Glutamatergic neuron (in vitro differentiated cells): ENCODE measurements at regions not wholly inside any gene's neighbourhood (a gene's known extent, or its start where the extent isn't known, plus 50 kb on each side); places are given as distances from the start of the nearest gene placed in this dataset.

Experiments used
- DNase-seq: peaks from one replicate; pipeline ENCODE4 v3.0.0; 2022
- H3K27ac Mint-ChIP-seq: one replicate; pipeline ENCODE4 v1.8.0; 2020; ENCODE audit warnings: mild to moderate bottlenecking, mixed read lengths, inconsistent platforms; ENCODE audit not compliant: unreplicated experiment
- H3K27me3 Mint-ChIP-seq: one replicate; pipeline ENCODE4 v1.8.0; 2020; ENCODE audit warnings: mild to moderate bottlenecking, moderate library complexity, mixed read lengths, inconsistent platforms; ENCODE audit not compliant: unreplicated experiment
- H3K36me3 Mint-ChIP-seq: one replicate; pipeline ENCODE4 v1.8.0; 2020; ENCODE audit warnings: mild to moderate bottlenecking, mixed read lengths, inconsistent platforms; ENCODE audit not compliant: unreplicated experiment
- H3K4me1 Mint-ChIP-seq: one replicate; pipeline ENCODE4 v1.8.0; 2020; ENCODE audit warnings: mild to moderate bottlenecking, low read depth, mixed read lengths, inconsistent platforms; ENCODE audit not compliant: unreplicated experiment
- H3K4me3 Mint-ChIP-seq: one replicate; pipeline ENCODE4 v1.8.0; 2020; ENCODE audit warnings: mild to moderate bottlenecking, mixed read lengths, inconsistent platforms; ENCODE audit not compliant: unreplicated experiment
- H3K9me3 Mint-ChIP-seq: one replicate; pipeline ENCODE4 v1.8.0; 2020; ENCODE audit warnings: mild to moderate bottlenecking, moderate library complexity, mixed read lengths, inconsistent platforms; ENCODE audit not compliant: unreplicated experiment
- TF ChIP-seq, protein P1 (sequence below): fragments of 200-600 bp; sonication (generic); IDR thresholded peaks from one replicate; pipeline ENCODE4 v1.5.0; 2021; ENCODE audit not compliant: partially characterized antibody, unreplicated experiment

- Mint-ChIP-seq H3K4me3 (no peak overlapping the region), H3K27ac (no peak overlapping the region)
- no peak for DNase-seq
Measured at GRCh38 chr11:8794126-8794525, 111.5 kb downstream of the RPL27A start.

DNA sequence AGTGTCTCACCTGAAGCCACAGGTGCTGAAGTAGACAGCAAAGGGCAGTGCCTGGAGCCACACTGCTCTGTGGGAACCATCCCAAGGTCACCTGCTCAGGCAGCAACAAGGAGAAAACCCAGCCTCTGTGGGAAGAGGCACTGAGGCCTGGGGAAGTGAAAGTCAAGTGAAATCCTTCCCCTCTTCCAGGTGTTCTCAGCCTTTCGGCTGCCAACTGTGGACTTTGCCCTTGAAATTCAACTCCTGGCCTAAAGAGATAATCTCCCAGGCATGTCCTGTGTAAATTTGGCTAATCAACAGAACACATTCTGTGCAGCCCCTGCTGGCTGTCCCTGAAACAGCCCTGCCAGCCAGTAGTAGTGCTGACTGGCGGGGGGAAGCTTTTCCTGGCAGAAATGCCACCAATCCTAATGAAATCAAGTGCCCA is 112.1 kb downstream of the RPL27A start:
- Mint-ChIP-seq H3K4me3 (no peak overlapping the region), H3K9me3 (peaks cover 1% of the 10 kb centered on the region), H3K27me3 (peaks cover 2% of the 10 kb centered on the region), H3K4me1 (peaks cover 4% of the 10 kb centered on the region), H3K27ac (no peak overlapping the region), H3K36me3 (peaks cover 4% of the 10 kb centered on the region)
- DNase-seq: no peak
- TF ChIP-seq, protein P1, sequence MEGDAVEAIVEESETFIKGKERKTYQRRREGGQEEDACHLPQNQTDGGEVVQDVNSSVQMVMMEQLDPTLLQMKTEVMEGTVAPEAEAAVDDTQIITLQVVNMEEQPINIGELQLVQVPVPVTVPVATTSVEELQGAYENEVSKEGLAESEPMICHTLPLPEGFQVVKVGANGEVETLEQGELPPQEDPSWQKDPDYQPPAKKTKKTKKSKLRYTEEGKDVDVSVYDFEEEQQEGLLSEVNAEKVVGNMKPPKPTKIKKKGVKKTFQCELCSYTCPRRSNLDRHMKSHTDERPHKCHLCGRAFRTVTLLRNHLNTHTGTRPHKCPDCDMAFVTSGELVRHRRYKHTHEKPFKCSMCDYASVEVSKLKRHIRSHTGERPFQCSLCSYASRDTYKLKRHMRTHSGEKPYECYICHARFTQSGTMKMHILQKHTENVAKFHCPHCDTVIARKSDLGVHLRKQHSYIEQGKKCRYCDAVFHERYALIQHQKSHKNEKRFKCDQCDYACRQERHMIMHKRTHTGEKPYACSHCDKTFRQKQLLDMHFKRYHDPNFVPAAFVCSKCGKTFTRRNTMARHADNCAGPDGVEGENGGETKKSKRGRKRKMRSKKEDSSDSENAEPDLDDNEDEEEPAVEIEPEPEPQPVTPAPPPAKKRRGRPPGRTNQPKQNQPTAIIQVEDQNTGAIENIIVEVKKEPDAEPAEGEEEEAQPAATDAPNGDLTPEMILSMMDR: peak; percentile 26

More at GRCh38 chr11:8794126-8794525, 111.5 kb downstream of the RPL27A start:
- H3K9me3 Mint-ChIP-seq: peaks cover 1% of the 10 kb centered on the region
- TF ChIP-seq, protein P1: no peak
- peaks cover 4% of the 10 kb centered on the region for H3K36me3 Mint-ChIP-seq
- H3K4me1 Mint-ChIP-seq: peaks cover 4% of the 10 kb centered on the region
- H3K27me3 Mint-ChIP-seq: peaks cover 2% of the 10 kb centered on the region

- peaks cover 2% of the 10 kb centered on the region for H3K27me3 Mint-ChIP-seq
- peaks cover 4% of the 10 kb centered on the region for H3K36me3 Mint-ChIP-seq
- no peak for DNase-seq
- TF ChIP-seq, protein P1: no peak
- no peak overlapping the region for H3K27ac Mint-ChIP-seq
- no peak overlapping the region for H3K4me3 Mint-ChIP-seq
- peaks cover 1% of the 10 kb centered on the region for H3K9me3 Mint-ChIP-seq
- H3K4me1 Mint-ChIP-seq: peaks cover 4% of the 10 kb centered on the region
Measured at GRCh38 chr11:8796941-8797340, 114.0 kb upstream of the AKIP1 start.

DNA sequence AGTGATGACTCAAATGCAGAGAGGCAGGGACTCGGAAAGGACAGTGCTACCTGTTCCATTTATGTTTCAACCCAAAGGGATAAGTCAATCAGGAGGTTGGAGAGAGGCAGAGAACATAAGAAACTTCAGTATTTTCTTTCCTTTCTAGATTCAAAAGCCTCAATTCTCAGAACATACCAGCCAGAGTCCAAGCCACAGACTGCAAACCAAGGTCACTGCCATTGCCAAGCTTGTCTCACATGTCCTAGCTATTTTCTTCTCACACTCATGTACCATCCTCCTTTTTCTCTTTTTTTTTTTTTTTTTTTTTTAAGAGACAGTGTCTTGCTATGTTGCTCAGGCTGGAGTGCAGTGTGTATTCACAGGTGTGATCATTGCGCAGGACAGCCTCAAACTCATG is 111.7 kb upstream of the AKIP1 start:
- Mint-ChIP-seq H3K4me3 (no peak overlapping the region), H3K27me3 (peaks cover 2% of the 10 kb centered on the region), H3K9me3 (peaks cover 1% of the 10 kb centered on the region), H3K4me1 (peaks cover 1% of the 10 kb centered on the region), H3K27ac (no peak overlapping the region), H3K36me3 (peaks cover 4% of the 10 kb centered on the region)
- DNase-seq: no peak
- TF ChIP-seq, protein P1: no peak

- no peak overlapping the region for H3K4me3 Mint-ChIP-seq
- H3K9me3 Mint-ChIP-seq: peaks cover 1% of the 10 kb centered on the region
- no peak for DNase-seq
- H3K27me3 Mint-ChIP-seq: peaks cover 2% of the 10 kb centered on the region
- TF ChIP-seq, protein P1: no peak
- peaks cover 3% of the 10 kb centered on the region for H3K4me1 Mint-ChIP-seq
- no peak overlapping the region for H3K27ac Mint-ChIP-seq
- peaks cover 2% of the 10 kb centered on the region for H3K36me3 Mint-ChIP-seq
Measured at GRCh38 chr11:8800520-8801110, 110.4 kb upstream of the AKIP1 start.
